Activated CD4-positive, alpha-beta T cell treated with anti-CD3 and anti-CD28 coated beads, Interleukin-2, amount 50 U/mL, for 24 hours (primary cell): ENCODE measurements at regions not wholly inside any gene's neighbourhood (a gene's known extent, or its start where the extent isn't known, plus 50 kb on each side); places are given as distances from the start of the nearest gene placed in this dataset.

ENCODE experiments used
- DNase-seq, 2 donors: peaks; one replicate each; pipeline ENCODE4 v3.0.0-alpha.2; 2020; ENCODE audit warnings: low read depth in 1 of 2, low spot score in 1 of 2

DNA sequence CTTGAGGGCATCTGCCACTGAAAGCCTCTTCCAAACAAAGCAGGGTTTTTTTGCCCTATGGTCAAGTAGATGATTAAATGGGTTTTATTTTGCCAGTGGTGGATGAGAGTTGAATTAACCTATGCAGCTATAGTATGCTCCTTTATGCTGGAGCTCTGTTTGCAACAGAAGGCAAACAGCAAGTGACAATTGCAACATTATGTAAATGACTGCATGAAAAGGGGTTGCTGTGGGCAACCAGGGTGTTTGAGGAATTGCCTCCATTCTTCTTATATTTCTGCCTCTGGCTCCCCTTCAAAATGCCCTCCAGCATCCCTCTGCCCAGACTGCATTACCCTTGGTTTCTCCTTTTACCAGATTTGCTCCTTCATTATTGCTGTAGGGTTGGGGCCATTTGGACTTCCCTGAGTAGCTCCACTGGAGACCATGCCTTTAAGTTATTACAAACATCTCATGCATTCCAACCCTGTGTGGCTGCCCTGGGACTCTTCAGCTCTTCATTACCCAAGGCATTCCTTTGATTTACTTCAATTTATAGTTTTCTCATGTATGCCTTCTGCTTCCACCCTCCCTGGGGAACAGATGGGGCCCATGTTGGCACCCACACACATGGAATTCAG is 398.4 kb downstream of the PRDM2 start:
- DNase-seq, result no peak

GRCh38 chr1:14100444-14100843 is 400.5 kb downstream of the PRDM2 start:
- DNase-seq, result no peak

GRCh38 chr1:14100919-14101318 is 400.9 kb downstream of the PRDM2 start:
- DNase-seq, result no peak

DNA sequence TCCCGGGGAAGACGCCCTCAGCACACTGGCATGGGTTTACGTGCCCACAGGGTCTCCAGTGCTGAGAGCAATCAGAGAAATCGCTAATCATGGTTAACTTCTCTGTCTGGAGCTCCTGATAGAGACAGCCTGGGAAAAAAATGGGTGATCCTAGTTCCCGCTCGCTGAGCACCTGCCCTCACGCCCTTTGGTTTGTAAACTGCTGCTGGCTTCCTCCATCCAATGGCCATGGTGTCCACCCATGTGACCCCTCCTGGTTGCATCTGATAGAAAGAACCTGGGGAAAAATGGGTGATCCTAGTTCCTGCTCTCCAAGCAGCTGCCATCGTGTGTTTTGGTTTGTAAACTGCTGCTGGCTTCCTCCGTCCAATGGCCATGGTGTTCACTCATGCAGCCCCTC is 402.2 kb downstream of the PRDM2 start:
- no peak for DNase-seq

DNA sequence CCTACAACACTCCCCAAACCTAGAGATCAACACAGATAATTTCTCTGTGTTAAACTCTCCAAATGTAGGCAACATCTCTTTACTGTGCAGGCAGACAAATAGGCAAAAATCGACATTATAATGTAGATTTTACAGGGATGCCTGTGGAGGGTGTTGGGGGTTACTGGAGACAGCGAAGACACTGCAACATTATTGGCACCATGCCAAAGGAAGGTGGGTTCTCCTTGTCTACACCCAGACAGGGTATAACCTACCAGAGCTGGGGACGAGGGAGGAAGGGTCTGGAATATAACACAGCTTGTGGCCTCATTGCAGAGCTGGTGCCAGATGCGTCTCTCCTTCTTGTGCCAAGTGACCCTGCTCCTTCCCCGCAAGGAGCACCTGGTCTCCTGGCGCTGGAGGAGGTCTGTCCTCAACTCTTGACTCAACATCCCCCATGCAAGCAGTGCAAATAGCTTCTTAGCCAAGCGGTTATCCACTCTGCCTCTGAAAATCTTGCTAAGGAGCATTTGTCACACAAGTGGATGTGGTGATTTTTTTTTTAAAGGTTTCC is 404.0 kb downstream of the PRDM2 start:
- DNase-seq, result no peak

DNA sequence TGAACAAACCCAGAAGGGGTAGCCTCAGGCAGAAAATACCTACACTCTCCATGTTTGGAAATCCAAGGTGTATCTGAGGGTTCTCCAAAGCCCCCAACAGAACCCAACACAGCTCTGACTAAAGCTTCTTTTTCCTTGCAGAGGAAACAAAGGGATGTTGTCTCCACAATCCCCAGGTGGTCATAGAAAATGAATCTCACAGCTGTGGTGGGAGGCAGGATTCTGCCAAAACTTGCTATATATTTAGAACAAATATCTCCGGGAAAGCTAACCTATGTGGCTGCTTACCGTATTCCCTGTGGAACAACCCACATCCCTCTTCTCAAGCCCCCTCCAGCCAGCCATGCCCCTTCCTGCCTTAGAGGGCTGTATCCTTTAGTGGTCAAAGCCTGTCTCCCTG is 406.1 kb downstream of the PRDM2 start:
- no peak for DNase-seq

- DNase-seq, result no peak
These were observed 406.8 kb downstream of the PRDM2 start for GRCh38 chr1:14106679-14107313.

DNA sequence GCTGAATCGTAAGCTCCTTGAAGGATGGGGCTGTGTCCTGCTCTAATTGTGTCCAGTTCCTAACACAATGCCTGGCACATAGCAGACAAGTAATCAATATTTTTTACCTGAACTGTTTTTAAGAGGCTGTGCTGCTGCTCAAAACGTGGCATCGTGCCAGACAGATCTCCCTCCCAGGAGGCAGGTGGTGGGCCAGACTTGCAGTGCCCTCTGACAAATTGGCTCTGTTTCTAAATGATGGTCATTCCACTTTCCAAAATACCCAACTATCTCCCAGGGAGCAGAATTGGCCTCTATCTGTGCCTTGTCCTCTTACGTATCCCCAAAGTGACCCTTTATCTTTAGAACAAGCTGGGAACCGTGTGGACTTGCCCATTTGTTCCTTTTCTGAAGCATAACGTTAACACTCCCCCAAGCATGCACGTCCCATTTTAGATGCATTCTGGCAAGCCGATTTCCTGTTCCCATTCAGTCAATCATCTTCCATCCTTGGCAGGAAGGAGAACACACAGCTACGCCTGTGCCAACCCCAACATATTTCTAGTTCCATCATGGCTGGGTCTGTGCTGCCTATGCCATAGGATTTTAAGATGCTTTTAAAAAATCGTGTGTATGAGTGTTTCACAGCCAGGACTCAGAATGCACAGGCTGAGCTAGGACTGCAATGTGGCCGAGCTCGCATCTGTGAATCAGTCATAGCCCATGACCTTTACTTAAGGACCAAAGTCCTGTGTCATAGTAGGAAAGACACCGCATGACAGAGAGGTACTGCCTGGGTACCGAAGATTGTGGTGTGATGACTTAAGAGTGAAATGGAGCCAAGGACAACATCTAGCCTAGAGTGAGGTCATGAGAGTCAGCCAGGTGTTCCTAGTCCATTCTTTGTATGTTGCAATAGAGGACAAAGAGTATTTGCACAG is 408.6 kb downstream of the PRDM2 start:
- no peak for DNase-seq

- DNase-seq, result no peak
These were observed 409.3 kb downstream of the PRDM2 start for GRCh38 chr1:14109276-14109635.

GRCh38 chr1:14110040-14110439 is 410.1 kb downstream of the PRDM2 start:
- no peak for DNase-seq

GRCh38 chr1:14111121-14111520 is 411.1 kb downstream of the PRDM2 start:
- no peak for DNase-seq

- no peak for DNase-seq
These were observed 412.6 kb downstream of the PRDM2 start for GRCh38 chr1:14112613-14113012.

GRCh38 chr1:14113271-14113670 is 413.3 kb downstream of the PRDM2 start:
- DNase-seq, result no peak

- no peak for DNase-seq
These were observed 414.0 kb downstream of the PRDM2 start for GRCh38 chr1:14113841-14114567.

GRCh38 chr1:14115976-14116375 is 416.0 kb downstream of the PRDM2 start:
- DNase-seq, result no peak

- no peak for DNase-seq
These were observed 417.7 kb downstream of the PRDM2 start for GRCh38 chr1:14117700-14118099.

DNA sequence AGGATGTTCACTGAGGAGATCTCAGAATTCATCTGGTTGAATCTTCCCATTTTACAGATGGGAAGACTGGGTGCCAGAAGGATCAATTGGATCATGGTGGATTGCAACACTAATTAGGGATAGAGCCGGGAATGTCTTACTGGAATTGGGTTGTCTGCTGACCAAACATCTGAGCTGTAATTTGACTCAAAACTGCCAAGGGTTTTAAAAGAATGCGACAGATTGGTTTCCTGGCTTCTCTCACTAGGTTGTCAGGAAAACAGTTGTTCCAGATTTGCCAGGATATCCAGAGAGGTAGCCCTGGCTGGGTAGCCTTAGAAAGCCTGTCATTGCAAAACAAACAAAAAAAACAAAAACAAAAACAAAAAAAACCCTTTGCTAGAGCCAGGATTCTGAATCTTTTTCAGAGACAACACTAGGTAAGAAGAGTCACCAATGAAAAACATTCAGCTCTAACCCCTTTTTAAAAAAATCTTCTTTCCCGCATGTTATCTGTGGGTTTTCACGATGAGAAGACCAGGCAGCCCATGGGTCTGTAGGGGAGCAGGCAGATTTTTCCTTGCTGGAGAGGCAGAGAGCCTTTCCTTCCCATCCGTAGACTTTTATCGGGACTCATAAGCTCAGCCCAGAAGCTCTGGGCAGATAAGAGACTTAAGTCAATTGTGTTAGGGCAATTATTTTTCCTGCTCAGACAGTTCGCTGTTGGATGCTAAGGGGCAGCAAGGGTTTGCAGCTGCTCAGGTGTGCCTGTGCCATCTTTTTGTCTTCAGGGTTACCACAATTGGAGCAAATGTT is 418.9 kb downstream of the PRDM2 start:
- no peak for DNase-seq

DNA sequence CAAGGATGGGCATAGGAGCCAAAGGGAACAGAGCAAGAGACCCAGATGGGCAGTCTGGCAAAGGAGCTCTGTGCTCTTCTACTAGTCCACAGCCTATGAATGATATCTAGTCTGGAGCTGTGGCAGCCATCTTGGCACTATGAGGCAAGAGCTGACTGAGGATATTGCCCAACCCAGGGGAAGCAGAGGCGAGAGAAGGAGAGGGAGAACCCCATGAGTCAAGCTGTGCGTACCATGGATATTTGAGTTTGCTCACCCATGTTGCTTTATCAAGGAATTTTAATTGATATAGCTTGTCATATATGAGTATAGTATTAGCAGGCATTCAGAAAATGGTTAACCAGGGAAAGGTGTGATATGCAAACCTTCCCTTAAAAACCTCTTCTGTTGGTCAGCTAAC is 420.9 kb downstream of the PRDM2 start:
- DNase-seq, result no peak

DNA sequence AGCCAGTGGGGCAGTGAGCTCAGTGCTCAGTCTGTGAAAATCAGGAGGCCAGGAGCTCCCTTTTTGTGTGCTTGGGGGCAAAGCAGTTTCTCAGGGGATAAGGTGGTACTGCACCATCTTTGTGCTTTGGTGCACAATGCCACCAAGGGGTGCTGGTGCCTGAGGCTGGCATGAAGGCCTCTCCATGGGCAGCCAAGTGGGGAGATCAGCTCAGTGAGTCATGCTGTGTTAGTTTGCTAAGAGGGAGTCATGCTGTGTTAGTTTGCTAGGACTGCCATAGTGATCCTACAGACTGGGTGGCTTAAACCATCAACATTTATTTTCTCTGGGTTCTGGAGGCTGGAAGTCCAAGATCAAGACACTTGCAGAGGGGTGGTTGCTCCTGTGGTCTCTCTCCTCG is 428.1 kb downstream of the PRDM2 start:
- no peak for DNase-seq

DNA sequence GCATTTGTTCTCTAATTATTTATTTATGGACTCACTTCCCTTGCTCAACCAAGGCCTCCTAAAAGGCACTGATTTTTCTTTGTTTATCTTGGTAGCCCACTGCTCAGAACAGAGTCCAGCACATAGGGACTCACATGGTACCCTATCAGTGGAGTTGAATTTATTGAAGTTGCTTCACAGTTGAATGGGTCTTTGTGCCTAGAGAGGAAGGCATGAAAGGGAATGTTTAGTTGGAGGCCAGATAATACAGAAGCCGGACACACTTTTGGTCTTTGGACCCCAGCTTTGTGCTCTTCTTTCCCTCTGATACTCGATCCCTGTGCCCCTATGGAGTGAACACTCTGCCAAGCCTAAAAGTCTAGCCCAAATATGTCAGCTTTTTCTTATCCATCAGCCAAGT is 429.0 kb downstream of the PRDM2 start:
- DNase-seq, result no peak

GRCh38 chr1:14135070-14135469 is 435.1 kb downstream of the PRDM2 start:
- no peak for DNase-seq
